AG09319 (cell line): ENCODE measurements at regions not wholly inside any gene's neighbourhood (a gene's known extent, or its start where the extent isn't known, plus 50 kb on each side); places are given as distances from the start of the nearest gene placed in this dataset.

Experiments
- DNase-seq: peaks from one replicate; pipeline ENCODE4 v3.0.0-alpha.2; 2010; ENCODE audit warnings: low read depth; ENCODE audit errors: extremely low read depth
- TF ChIP-seq, protein P1 (sequence below): IDR thresholded peaks from 2 replicates; pipeline ENCODE4 v1.5.1; 2011; ENCODE audit warnings: low read depth, mild to moderate bottlenecking, inconsistent platforms, low read length, moderate library complexity

DNA sequence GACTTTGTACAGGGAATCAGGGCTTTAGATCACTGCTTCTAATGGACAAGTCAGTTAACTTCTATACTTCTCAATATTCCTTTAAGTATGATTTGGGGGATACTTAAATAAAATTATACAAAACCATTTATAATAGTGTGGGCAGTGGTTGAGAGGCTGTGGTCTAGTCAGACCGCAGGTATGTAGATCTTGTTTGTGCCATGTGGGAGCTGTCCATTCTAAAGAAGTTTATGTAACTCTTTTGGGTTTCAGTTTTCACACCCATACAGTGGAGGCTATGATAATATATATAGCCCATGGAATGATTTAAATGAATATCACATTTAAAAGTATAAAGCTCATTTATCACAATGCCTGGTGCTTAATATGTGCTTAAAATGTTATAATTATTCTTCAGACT is 654.3 kb upstream of the KIF2B start:
- TF ChIP-seq, protein P1, sequence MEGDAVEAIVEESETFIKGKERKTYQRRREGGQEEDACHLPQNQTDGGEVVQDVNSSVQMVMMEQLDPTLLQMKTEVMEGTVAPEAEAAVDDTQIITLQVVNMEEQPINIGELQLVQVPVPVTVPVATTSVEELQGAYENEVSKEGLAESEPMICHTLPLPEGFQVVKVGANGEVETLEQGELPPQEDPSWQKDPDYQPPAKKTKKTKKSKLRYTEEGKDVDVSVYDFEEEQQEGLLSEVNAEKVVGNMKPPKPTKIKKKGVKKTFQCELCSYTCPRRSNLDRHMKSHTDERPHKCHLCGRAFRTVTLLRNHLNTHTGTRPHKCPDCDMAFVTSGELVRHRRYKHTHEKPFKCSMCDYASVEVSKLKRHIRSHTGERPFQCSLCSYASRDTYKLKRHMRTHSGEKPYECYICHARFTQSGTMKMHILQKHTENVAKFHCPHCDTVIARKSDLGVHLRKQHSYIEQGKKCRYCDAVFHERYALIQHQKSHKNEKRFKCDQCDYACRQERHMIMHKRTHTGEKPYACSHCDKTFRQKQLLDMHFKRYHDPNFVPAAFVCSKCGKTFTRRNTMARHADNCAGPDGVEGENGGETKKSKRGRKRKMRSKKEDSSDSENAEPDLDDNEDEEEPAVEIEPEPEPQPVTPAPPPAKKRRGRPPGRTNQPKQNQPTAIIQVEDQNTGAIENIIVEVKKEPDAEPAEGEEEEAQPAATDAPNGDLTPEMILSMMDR, result no peak
- DNase-seq, result no peak

DNA sequence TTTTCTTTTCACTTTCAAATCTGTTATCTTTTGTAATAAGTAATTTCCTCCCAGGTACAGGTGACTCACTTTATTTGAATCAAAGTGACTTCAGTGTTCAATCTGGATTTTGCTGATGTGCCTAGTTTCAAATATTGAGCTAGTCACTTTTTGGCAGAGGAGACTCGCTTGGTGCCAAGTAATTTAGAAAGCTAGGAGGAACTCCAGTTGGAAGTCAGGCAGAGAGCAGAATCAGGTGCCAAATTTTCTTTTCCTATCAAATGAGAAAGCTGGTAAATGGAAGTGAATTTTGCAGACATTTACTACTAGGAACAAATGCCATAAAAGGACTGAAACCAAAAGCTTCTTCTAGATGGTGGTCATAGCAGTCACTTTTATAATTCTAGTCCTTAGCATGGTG is 656.0 kb upstream of the KIF2B start:
- no peak for DNase-seq
- TF ChIP-seq, protein P1, result no peak

GRCh38 chr17:53150101-53150698 is 672.5 kb upstream of the KIF2B start:
- TF ChIP-seq, protein P1, result no peak
- DNase-seq, result no peak

DNA sequence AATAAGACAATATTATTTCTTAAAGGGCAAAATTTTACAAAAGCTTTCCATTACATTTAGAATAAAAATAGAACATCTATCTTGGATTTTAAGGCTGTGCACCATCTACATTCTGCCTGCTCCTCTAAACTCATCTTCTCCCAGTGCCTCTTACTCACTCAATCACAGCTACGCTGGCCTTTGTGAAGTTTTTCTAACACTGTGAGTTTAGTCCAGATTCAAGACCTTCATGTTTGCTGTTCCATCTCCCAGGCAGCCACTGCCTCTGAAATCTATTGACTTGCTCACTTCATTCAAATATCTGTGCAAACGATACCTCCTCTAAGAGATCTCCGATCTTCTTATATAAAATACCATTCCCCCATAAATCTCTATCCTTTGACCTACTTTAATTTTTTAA is 673.4 kb upstream of the KIF2B start:
- TF ChIP-seq, protein P1, result no peak
- no peak for DNase-seq

GRCh38 chr17:53148058-53148457 is 674.7 kb upstream of the KIF2B start:
- TF ChIP-seq, protein P1, result no peak
- no peak for DNase-seq

DNA sequence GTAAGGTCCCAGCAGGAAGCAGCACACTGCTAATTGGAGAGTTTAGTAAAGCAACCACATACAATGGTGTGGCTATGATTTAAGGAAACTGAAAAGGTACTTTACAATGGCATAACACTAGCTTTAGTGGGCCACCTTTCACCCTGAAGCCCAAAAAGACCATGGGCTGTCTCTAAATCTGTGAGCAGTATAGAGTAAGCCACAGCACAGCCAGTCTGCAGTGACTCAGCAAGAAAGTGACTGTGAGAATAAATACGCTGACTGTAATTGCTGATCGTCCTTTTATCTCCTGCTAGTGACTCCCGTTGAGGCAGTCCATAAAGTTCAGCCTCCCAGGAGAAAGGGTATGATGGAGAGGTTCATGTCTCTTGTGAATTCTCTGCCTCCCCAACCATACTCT is 679.8 kb upstream of the KIF2B start:
- TF ChIP-seq, protein P1, result no peak
- no peak for DNase-seq

GRCh38 chr17:53141731-53142130 is 681.0 kb upstream of the KIF2B start:
- TF ChIP-seq, protein P1, result no peak
- no peak for DNase-seq
